HepG2 (cell line): ENCODE measurements at regions not wholly inside any gene's neighbourhood (a gene's known extent, or its start where the extent isn't known, plus 50 kb on each side); places are given as distances from the start of the nearest gene placed in this dataset.

Experiments used
- ATAC-seq: fragments of 200-7000 bp; cut with Tn5 transposase; 3 replicates; pipeline ENCODE4 v1.9.1; 2020; ENCODE audit warnings: mild to moderate bottlenecking, moderate library complexity
- BruUV-seq: library from RNA; stranded (reverse); fragments of 400-500 nt; replicated peaks from 2 replicates; lab custom pipeline; 2021; lab: Mats Ljungman, UMichigan
- CTCF ChIA-PET: fragments of 300-600 bp; formaldehyde crosslinking; extraction: SDS; loops from one replicate; lab custom pipeline; 2021; ENCODE audit warnings: low total read pairs, inconsistent platforms, low intra/inter-chr PET ratio; lab: Yijun Ruan, JAX
- POLR2A ChIA-PET: fragments of 350-600 bp; sonication (Branson Sonifier 250); formaldehyde crosslinking; loops from one replicate; lab custom pipeline; 2020; ENCODE audit warnings: antibody characterized with exemption, inconsistent platforms; lab: Yijun Ruan, JAX
- DNase-seq: peaks from one replicate; pipeline ENCODE4 v3.0.0-alpha.2; 2015; ENCODE audit warnings: low spot score
- FAIRE-seq: peaks from 3 replicates; lab custom pipeline; 2011; peaks lifted over from hg19 to GRCh38; lab: Jason Lieb, UNC
- H2AFZ ChIP-seq: one replicate; pipeline ENCODE4 v1.6.1; 2011; ENCODE audit warnings: low read length, inconsistent platforms
- H3K27ac ChIP-seq: fragments of 300-600 bp; 3 replicates; pipeline ENCODE4 v1.8.0; 2011; ENCODE audit warnings: mixed run types, mild to moderate bottlenecking, mixed read lengths, low read length, inconsistent platforms; ENCODE audit not compliant: insufficient read depth; ENCODE audit errors: extremely low read length
- H3K27me3 ChIP-seq, 2 experiments: fragments of 200-600 bp in 1 of 2; 2 replicates in 1 of 2; 3 replicates in 1 of 2; pipeline versions ENCODE4 v1.6.0 to v1.8.0; 2011; ENCODE audit warnings: low read length in 2 of 2, mild to moderate bottlenecking in 2 of 2, moderate library complexity in 2 of 2, inconsistent platforms in 1 of 2; ENCODE audit not compliant: insufficient read depth in 2 of 2, control insufficient read depth in 1 of 2
- H3K36me3 ChIP-seq, 2 experiments: fragments of 200-600 bp in 1 of 2; replicated peaks in 1 of 2; 2 replicates in 1 of 2; 3 replicates in 1 of 2; pipeline versions ENCODE4 v1.5.1 to v1.8.0; 2011; ENCODE audit warnings: low read length in 2 of 2, inconsistent platforms in 1 of 2; ENCODE audit not compliant: insufficient read depth in 2 of 2, control insufficient read depth in 1 of 2
- H3K4me1 ChIP-seq: 2 replicates; pipeline ENCODE4 v1.5.1; 2012; ENCODE audit warnings: low read length, inconsistent platforms; ENCODE audit not compliant: insufficient read depth
- H3K4me2 ChIP-seq: 2 replicates; pipeline ENCODE4 v1.6.0; 2011; ENCODE audit warnings: low read depth, low read length, inconsistent platforms
- H3K4me3 ChIP-seq, 3 experiments: fragments of 200-600 bp in 1 of 3; sonication (generic), shearing (Covaris generic) in 1 of 3; replicated peaks in 1 of 3; 2 replicates each; pipeline ENCODE4 v1.5.1; 2011 to 2016; ENCODE audit warnings: low read length in 3 of 3, inconsistent platforms in 2 of 3, low read depth in 2 of 3, mild to moderate bottlenecking in 2 of 3, control low read depth in 1 of 3, mixed read lengths in 1 of 3; ENCODE audit not compliant: insufficient read depth in 1 of 3
- H3K79me2 ChIP-seq: one replicate; pipeline ENCODE4 v1.6.1; 2011; ENCODE audit warnings: low read length, inconsistent platforms; ENCODE audit not compliant: insufficient read depth
- H3K9ac ChIP-seq: 2 replicates; pipeline ENCODE4 v1.6.0; 2011; ENCODE audit warnings: mild to moderate bottlenecking, low read depth, low read length, inconsistent platforms; ENCODE audit not compliant: insufficient read depth
- H3K9me3 ChIP-seq: 2 replicates; pipeline ENCODE4 v1.5.1; 2012; ENCODE audit warnings: mild to moderate bottlenecking, low read length
- H4K20me1 ChIP-seq: 2 replicates; pipeline ENCODE4 v1.6.0; 2011; ENCODE audit warnings: inconsistent platforms, mild to moderate bottlenecking, low read length, moderate library complexity; ENCODE audit not compliant: insufficient read depth
- BHLHE40 ChIP-seq: IDR thresholded peaks from 2 replicates; pipeline ENCODE4 v1.6.1; 2011; ENCODE audit warnings: low read length, improper control_type of control experiment
- LCORL ChIP-seq, 2 experiments: fragments of 450-650 bp in 1 of 2; sonication (generic) in 1 of 2; formaldehyde crosslinking in 1 of 2; IDR thresholded peaks; 2 replicates each; pipeline versions ENCODE4 v1.5.0 to v1.6.1; 2017 to 2020; ENCODE audit warnings: antibody characterized with exemption in 1 of 2, missing genetic modification reagents in 1 of 2
- MAFF ChIP-seq: IDR thresholded peaks from 2 replicates; pipeline ENCODE4 v1.6.1; 2011; ENCODE audit warnings: low read depth, low read length, improper control_type of control experiment
- MAFK ChIP-seq, 2 experiments: IDR thresholded peaks in 1 of 2; conservative IDR thresholded peaks in 1 of 2; 2 replicates each; pipeline ENCODE4 v1.6.1; 2011; ENCODE audit warnings: improper control_type of control experiment in 2 of 2, low read length in 2 of 2
- NCOA5 ChIP-seq: sonication (generic); formaldehyde crosslinking; IDR thresholded peaks from 2 replicates; pipeline ENCODE4 v1.4.0; 2020; ENCODE audit warnings: missing genetic modification reagents
- SIN3A ChIP-seq: IDR thresholded peaks from 2 replicates; pipeline ENCODE4 v1.6.1; 2011; ENCODE audit warnings: low read depth, mild to moderate bottlenecking, control low read depth, low read length, borderline replicate concordance
- TFAP4 ChIP-seq: sonication (generic); IDR thresholded peaks from 2 replicates; pipeline ENCODE4 v1.6.1; 2016; ENCODE audit warnings: low read depth, borderline replicate concordance
- ZMAT3 ChIP-seq: sonication (generic); formaldehyde crosslinking; conservative IDR thresholded peaks from 2 replicates; pipeline ENCODE4 v1.7.0; 2021; ENCODE audit warnings: missing genetic modification reagents
- WGBS: methylation state at CpG from one replicate; pipeline ENCODE4 v1.1.6; 2017; ENCODE audit warnings: low lambda C conversion rate; 5-methylcytosine and 5-hydroxymethylcytosine counted together
- in situ Hi-C: cut with HindIII; loops from 2 replicates; pipeline ENCODE4 v1.10.0; 2017; ENCODE audit warnings: low pct_unique_long_range_greater_than_20kb; ENCODE audit not compliant: extremely low pct_ligation_motif_present
- intact Hi-C: fragments of 100-400 bp; cut with micrococcal nuclease; formaldehyde crosslinking; loops from one replicate; pipeline ENCODE4 v1.10.0; 2022; ENCODE audit not compliant: unreplicated experiment

DNA sequence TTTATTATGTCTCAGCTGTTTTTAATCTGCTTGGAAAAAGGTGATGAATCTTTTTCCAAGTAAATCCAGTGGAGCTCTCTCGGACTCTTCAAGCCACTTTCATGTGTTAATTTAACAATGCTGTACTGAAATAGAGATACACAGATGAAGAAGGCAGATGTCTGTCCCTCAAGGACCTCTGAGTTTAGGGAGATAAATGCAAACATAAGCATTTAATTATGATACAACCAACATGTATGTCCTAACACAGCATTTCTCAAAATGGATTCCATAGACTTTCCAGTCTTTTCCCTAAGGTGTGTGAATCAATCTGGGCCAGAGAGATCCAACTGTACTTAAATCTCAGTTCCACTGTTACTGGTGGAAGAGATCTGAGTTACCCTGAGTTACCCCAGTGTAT is 262.4 kb downstream of the RND3 start:
- in situ Hi-C loops, result no loop called here
- 2% methylated on average over 1 of the region's 1 CpG for WGBS
- no peak overlapping the region for H2AFZ ChIP-seq

DNA sequence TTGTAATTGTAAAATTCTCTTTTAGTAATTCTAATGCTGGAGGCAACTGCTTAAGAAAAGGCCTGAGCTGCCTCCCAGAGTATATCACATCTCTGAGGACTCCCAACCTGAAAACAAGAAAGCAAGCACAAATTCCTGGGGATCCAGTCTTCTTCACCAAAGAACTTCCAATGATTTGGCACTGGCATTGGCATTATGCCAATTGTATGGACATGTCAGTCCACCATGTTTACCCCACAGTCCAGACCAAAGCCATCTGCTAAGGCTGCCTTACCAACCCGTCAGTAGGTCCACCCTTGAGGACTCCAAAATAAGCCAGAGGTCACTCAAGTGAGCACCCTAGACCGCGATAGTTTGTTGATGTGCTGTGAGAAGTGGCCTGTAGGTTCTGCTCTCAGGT is 263.1 kb downstream of the RND3 start:
- ChIA-PET POLR2A (no interaction called here), CTCF (no interaction called here)
- Histone ChIP-seq H3K27ac (no peak overlapping the region), H3K79me2 (no peaks in the 10 kb centered on the region), H3K4me3 (no peak overlapping the region), H3K4me2 (no peak overlapping the region), H3K4me1 (no peaks in the 10 kb centered on the region), H2AFZ (no peak overlapping the region), H3K27me3 (no peaks in the 10 kb centered on the region), H4K20me1 (no peaks in the 10 kb centered on the region), H3K9ac (no peak overlapping the region), H3K9me3 (peaks cover 15% of the 10 kb centered on the region; the same call in 1 of the 2 replicates), H3K36me3 (no peaks in the 10 kb centered on the region)
- peak; percentile 85 for TF ChIP-seq LCORL (IDR thresholded peaks at IDR 0.05)
- no peak for TF ChIP-seq LCORL (CRISPR knock-in tag; IDR thresholded peaks at IDR 0.05)
- no peak for TF ChIP-seq TFAP4
- no peak for TF ChIP-seq SIN3A
- TF ChIP-seq BHLHE40, result no peak
- no peak for TF ChIP-seq NCOA5 (CRISPR knock-in tag)
- in situ Hi-C loops (no loop called here), intact Hi-C loops (no loop called here)
- FAIRE-seq, result no peak
- BruUV-seq, result no TSS peak
- DNase-seq, result no peak
- 36% methylated on average over 3 of the region's 3 CpGs for WGBS
- no peak for ATAC-seq

More for the DNA sequence above, 262.4 kb downstream of the RND3 start:
- ChIA-PET CTCF (no interaction called here), POLR2A (no interaction called here)
- ATAC-seq (no peak), FAIRE-seq (no peak), DNase-seq (no peak)
- no peak overlapping the region for H3K4me3 ChIP-seq
- peaks cover 15% of the 10 kb centered on the region; the same call in 1 of the 2 replicates for H3K9me3 ChIP-seq
- no peaks in the 10 kb centered on the region for H3K36me3 ChIP-seq
- no peaks in the 10 kb centered on the region for H4K20me1 ChIP-seq
- no peaks in the 10 kb centered on the region for H3K79me2 ChIP-seq
- no peaks in the 10 kb centered on the region for H3K27me3 ChIP-seq
- TF ChIP-seq MAFK (conservative IDR thresholded peaks at IDR 0.05 in 1 of 2, IDR thresholded peaks at IDR 0.05 in 1 of 2; ENCODE audit: low read length in 2 of 2) (peak; percentile 64 to 79), ZMAT3 (CRISPR knock-in tag) (no peak), MAFF (peak; percentile 79)
- no peaks in the 10 kb centered on the region for H3K4me1 ChIP-seq
- no TSS peak for BruUV-seq
- no peak overlapping the region for H3K9ac ChIP-seq
- H3K4me2 ChIP-seq, result no peak overlapping the region
- no peak overlapping the region for H3K27ac ChIP-seq
- intact Hi-C loops, result no loop called here
